ENCODE measurements at regions not wholly inside any gene's neighbourhood (a gene's known extent, or its start where the extent isn't known, plus 50 kb on each side); places are given as distances from the start of the nearest gene placed in this dataset.

- TF ChIP-seq JUNB (IDR thresholded peaks at IDR 0.05) (no peak), EZH2 (IDR thresholded peaks at IDR 0.05; ENCODE audit: borderline replicate concordance, control insufficient read depth, low read depth, low read length) (no peak), POLR2A (IDR thresholded peaks at IDR 0.05; ENCODE audit: low read depth, low read length) (no peak)
Observed at GRCh38 chr10:117690359-117690758, 147.8 kb downstream of the EMX2 start.

All from GM12878 (cell line).